Neutrophil (primary cell): ENCODE measurements at regions not wholly inside any gene's neighbourhood (a gene's known extent, or its start where the extent isn't known, plus 50 kb on each side); places are given as distances from the start of the nearest gene placed in this dataset.

Experiments used
- H3K27ac ChIP-seq: fragments of 200-600 bp; sonication (generic); 2 replicates; pipeline ENCODE4 v1.5.1; 2016; ENCODE audit warnings: mild to moderate bottlenecking, moderate library complexity
- H3K27me3 ChIP-seq: fragments of 200-600 bp; sonication (generic); 2 replicates; pipeline ENCODE4 v1.6.0; 2016; ENCODE audit warnings: mild to moderate bottlenecking
- H3K36me3 ChIP-seq: fragments of 200-600 bp; sonication (generic); 2 replicates; pipeline ENCODE4 v1.5.1; 2017
- H3K4me1 ChIP-seq, 2 experiments: fragments of 200-600 bp in 1 of 2; sonication (generic) in 1 of 2; 1 replicate in 1 of 2; 2 replicates in 1 of 2; pipeline versions ENCODE4 v1.5.1 to v1.6.1; 2013 to 2016; ENCODE audit warnings: low read depth in 1 of 2, low read length in 1 of 2, mild to moderate bottlenecking in 1 of 2, moderate library complexity in 1 of 2; ENCODE audit not compliant: control insufficient read depth in 1 of 2, insufficient read depth in 1 of 2
- H3K4me3 ChIP-seq, 2 experiments: fragments of 200-600 bp in 1 of 2; sonication (generic) in 1 of 2; 1 replicate in 1 of 2; 2 replicates in 1 of 2; pipeline ENCODE4 v1.5.1; 2013 to 2016; ENCODE audit warnings: low read depth in 1 of 2, low read length in 1 of 2, mild to moderate bottlenecking in 1 of 2, moderate library complexity in 1 of 2
- H3K9me3 ChIP-seq: fragments of 200-600 bp; sonication (generic); 2 replicates; pipeline ENCODE4 v1.5.1; 2016
- CTCF ChIP-seq: fragments of 200-600 bp; sonication (generic); IDR thresholded peaks from 2 replicates; pipeline ENCODE4 v1.5.1; 2016; ENCODE audit warnings: antibody characterized with exemption

GRCh38 chr2:5854797-5855196 is 162.6 kb downstream of the SOX11 start:
- no peak overlapping the region for H3K27ac ChIP-seq
- TF ChIP-seq CTCF, result no peak
- H3K4me3 ChIP-seq, result no peak overlapping the region
- no peaks in the 10 kb centered on the region for H3K27me3 ChIP-seq
- H3K9me3 ChIP-seq, result no peaks in the 10 kb centered on the region
- no peaks in the 10 kb centered on the region for H3K4me1 ChIP-seq
- no peaks in the 10 kb centered on the region for H3K36me3 ChIP-seq

- Histone ChIP-seq H3K4me1 (no peaks in the 10 kb centered on the region), H3K27ac (no peak overlapping the region), H3K9me3 (no peaks in the 10 kb centered on the region), H3K4me3 (no peak overlapping the region), H3K27me3 (no peaks in the 10 kb centered on the region), H3K36me3 (no peaks in the 10 kb centered on the region)
- no peak for TF ChIP-seq CTCF
Observed at GRCh38 chr2:5867056-5867455, 174.9 kb downstream of the SOX11 start.

GRCh38 chr2:5868931-5869330 is 176.7 kb downstream of the SOX11 start:
- Histone ChIP-seq H3K9me3 (no peaks in the 10 kb centered on the region), H3K27ac (no peak overlapping the region)
- no peak for TF ChIP-seq CTCF

DNA sequence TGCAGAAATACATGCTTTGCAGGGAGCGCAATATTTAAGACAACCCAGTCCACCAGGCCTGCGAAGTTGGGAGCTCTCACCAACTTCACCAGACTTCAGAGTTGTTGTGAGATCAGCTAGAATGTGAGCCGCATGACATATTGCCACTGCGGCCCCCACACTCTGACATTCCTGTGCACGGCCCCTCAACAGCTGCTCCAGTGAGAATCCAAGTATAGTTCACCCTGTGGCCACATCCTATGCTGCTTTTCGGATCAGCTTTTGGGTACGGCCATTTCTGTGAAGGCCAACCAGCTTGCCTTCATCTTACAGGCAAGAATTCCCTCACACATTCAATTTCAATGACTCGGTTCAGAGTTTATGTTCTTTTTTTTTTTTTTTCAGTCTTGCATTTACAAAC is 177.8 kb downstream of the SOX11 start:
- H3K4me3 ChIP-seq, result no peak overlapping the region
- no peak for TF ChIP-seq CTCF
- no peaks in the 10 kb centered on the region for H3K4me1 ChIP-seq
- no peaks in the 10 kb centered on the region for H3K27me3 ChIP-seq
- H3K36me3 ChIP-seq, result no peaks in the 10 kb centered on the region
- H3K9me3 ChIP-seq, result no peaks in the 10 kb centered on the region
- no peak overlapping the region for H3K27ac ChIP-seq

More at GRCh38 chr2:5868931-5869330, 176.7 kb downstream of the SOX11 start:
- Histone ChIP-seq H3K36me3 (no peaks in the 10 kb centered on the region), H3K4me3 (no peak overlapping the region), H3K27me3 (no peaks in the 10 kb centered on the region), H3K4me1 (no peaks in the 10 kb centered on the region)

GRCh38 chr2:5877360-5877759 is 185.2 kb downstream of the SOX11 start:
- H3K4me1 ChIP-seq, result no peaks in the 10 kb centered on the region
- TF ChIP-seq CTCF, result no peak

More at GRCh38 chr2:5877360-5877759, 185.2 kb downstream of the SOX11 start:
- Histone ChIP-seq H3K27me3 (no peaks in the 10 kb centered on the region), H3K4me3 (no peak overlapping the region), H3K36me3 (no peaks in the 10 kb centered on the region), H3K9me3 (no peaks in the 10 kb centered on the region), H3K27ac (no peak overlapping the region)
